ENCODE measurements at regions not wholly inside any gene's neighbourhood (a gene's known extent, or its start where the extent isn't known, plus 50 kb on each side); places are given as distances from the start of the nearest gene placed in this dataset.

- DNase-seq (ENCODE audit: low read depth): no peak
These were observed 226.2 kb upstream of the TENM3 start for GRCh38 chr4:182017038-182017437.

GRCh38 chr4:182018691-182019090 is 224.5 kb upstream of the TENM3 start:
- DNase-seq (ENCODE audit: low read depth): no peak

GRCh38 chr4:182019148-182019652 is 224.0 kb upstream of the TENM3 start:
- no peak for DNase-seq (ENCODE audit: low read depth)

GRCh38 chr4:182022909-182023308 is 220.3 kb upstream of the TENM3 start:
- no peak for DNase-seq (ENCODE audit: low read depth)

GRCh38 chr4:182023469-182023868 is 219.7 kb upstream of the TENM3 start:
- DNase-seq (ENCODE audit: low read depth): no peak

- no peak for DNase-seq (ENCODE audit: low read depth)
These were observed 200.3 kb upstream of the TENM3 start for GRCh38 chr4:182042945-182043344.

GRCh38 chr4:182048871-182049270 is 194.3 kb upstream of the TENM3 start:
- DNase-seq (ENCODE audit: low read depth): no peak

- no peak for DNase-seq (ENCODE audit: low read depth)
These were observed 186.3 kb upstream of the TENM3 start for GRCh38 chr4:182056866-182057265.

GRCh38 chr4:182062458-182062857 is 180.7 kb upstream of the TENM3 start:
- DNase-seq (ENCODE audit: low read depth): no peak

- peak; percentile 35 for DNase-seq (ENCODE audit: low read depth)
These were observed 180.3 kb upstream of the TENM3 start for GRCh38 chr4:182062936-182063335.

GRCh38 chr4:182063651-182064050 is 179.6 kb upstream of the TENM3 start:
- no peak for DNase-seq (ENCODE audit: low read depth)

- no peak for DNase-seq (ENCODE audit: low read depth)
These were observed 177.9 kb upstream of the TENM3 start for GRCh38 chr4:182065255-182065654.

GRCh38 chr4:182066037-182066436 is 177.2 kb upstream of the TENM3 start:
- no peak for DNase-seq (ENCODE audit: low read depth)

GRCh38 chr4:182067828-182068227 is 175.4 kb upstream of the TENM3 start:
- no peak for DNase-seq (ENCODE audit: low read depth)

GRCh38 chr4:182068920-182069319 is 174.3 kb upstream of the TENM3 start:
- DNase-seq (ENCODE audit: low read depth): no peak

- DNase-seq (ENCODE audit: low read depth): no peak
These were observed 169.9 kb upstream of the TENM3 start for GRCh38 chr4:182073278-182073677.

- DNase-seq (ENCODE audit: low read depth): no peak
These were observed 169.1 kb upstream of the TENM3 start for GRCh38 chr4:182074139-182074538.

GRCh38 chr4:182074810-182075209 is 168.4 kb upstream of the TENM3 start:
- no peak for DNase-seq (ENCODE audit: low read depth)

- no peak for DNase-seq (ENCODE audit: low read depth)
These were observed 160.3 kb upstream of the TENM3 start for GRCh38 chr4:182082910-182083309.

- no peak for DNase-seq (ENCODE audit: low read depth)
These were observed 159.4 kb upstream of the TENM3 start for GRCh38 chr4:182083671-182084410.

GRCh38 chr4:182085051-182085480 is 158.1 kb upstream of the TENM3 start:
- DNase-seq (ENCODE audit: low read depth): peak; percentile 14

GRCh38 chr4:182089326-182089725 is 153.9 kb upstream of the TENM3 start:
- DNase-seq (ENCODE audit: low read depth): no peak

GRCh38 chr4:182090186-182090585 is 153.0 kb upstream of the TENM3 start:
- no peak for DNase-seq (ENCODE audit: low read depth)

- DNase-seq (ENCODE audit: low read depth): no peak
These were observed 152.1 kb upstream of the TENM3 start for GRCh38 chr4:182091128-182091527.

Data from GM04504 (cell line).